Loucy (cell line): ENCODE measurements at regions not wholly inside any gene's neighbourhood (a gene's known extent, or its start where the extent isn't known, plus 50 kb on each side); places are given as distances from the start of the nearest gene placed in this dataset.
A peak's percentile ranks its signal among the peaks of the same experiment; 100 is the strongest.

Source experiments
- H2AFZ ChIP-seq: fragments of 200-600 bp; sonication (generic); 2 replicates; pipeline ENCODE4 v1.6.0; 2016; ENCODE audit warnings: antibody characterized with exemption, mild to moderate bottlenecking, low read length, moderate library complexity
- H3F3A ChIP-seq: fragments of 200-600 bp; 2 replicates; pipeline ENCODE4 v1.6.0; 2016; ENCODE audit warnings: antibody characterized with exemption, low read depth, mild to moderate bottlenecking
- H3K27me3 ChIP-seq: fragments of 200-600 bp; sonication (generic); 2 replicates; pipeline ENCODE4 v1.6.1; 2014; ENCODE audit warnings: low read length, mild to moderate bottlenecking; ENCODE audit not compliant: insufficient read depth, poor library complexity, severe bottlenecking
- H3K36me3 ChIP-seq: fragments of 200-600 bp; sonication (generic); 2 replicates; pipeline ENCODE4 v1.6.1; 2016; ENCODE audit warnings: low read length; ENCODE audit not compliant: insufficient read depth
- H3K4me1 ChIP-seq: fragments of 200-600 bp; sonication (generic); 2 replicates; pipeline ENCODE4 v1.5.1; 2014; ENCODE audit warnings: low read length, mild to moderate bottlenecking; ENCODE audit not compliant: insufficient read depth, poor library complexity, severe bottlenecking
- H3K4me2 ChIP-seq: fragments of 200-600 bp; sonication (generic); 2 replicates; pipeline ENCODE4 v1.6.0; 2014; ENCODE audit warnings: antibody characterized with exemption, low read length, low read depth, mild to moderate bottlenecking; ENCODE audit not compliant: poor library complexity, severe bottlenecking
- H3K4me3 ChIP-seq: fragments of 200-600 bp; sonication (generic); 2 replicates; pipeline ENCODE4 v1.5.1; 2014; ENCODE audit warnings: low read length, mild to moderate bottlenecking, mixed read lengths; ENCODE audit not compliant: poor library complexity, severe bottlenecking
- H3K79me2 ChIP-seq: fragments of 200-600 bp; sonication (generic); 2 replicates; pipeline ENCODE4 v1.6.1; 2014; ENCODE audit warnings: low read length; ENCODE audit not compliant: insufficient read depth
- H3K9ac ChIP-seq: fragments of 200-600 bp; sonication (generic); 2 replicates; pipeline ENCODE4 v1.6.0; 2014; ENCODE audit warnings: mild to moderate bottlenecking, low read depth, low read length, moderate library complexity; ENCODE audit not compliant: poor library complexity, severe bottlenecking
- H3K9me2 ChIP-seq: fragments of 200-600 bp; sonication (generic); replicated peaks from 2 replicates; pipeline ENCODE4 v1.6.1; 2016; ENCODE audit warnings: low read depth, low read length, mixed read lengths
- H3K9me3 ChIP-seq: fragments of 200-600 bp; sonication (generic); 2 replicates; pipeline ENCODE4 v1.6.1; 2014; ENCODE audit warnings: mild to moderate bottlenecking, antibody characterized with exemption, low read length, low read depth; ENCODE audit not compliant: insufficient read depth
- H4K20me1 ChIP-seq: fragments of 200-600 bp; sonication (generic); 2 replicates; pipeline ENCODE4 v1.6.0; 2014; ENCODE audit warnings: antibody characterized with exemption, low read length, mild to moderate bottlenecking; ENCODE audit not compliant: insufficient read depth, poor library complexity, severe bottlenecking
- EZH2phosphoT487 ChIP-seq: fragments of 200-600 bp; IDR thresholded peaks from 2 replicates; pipeline ENCODE4 v1.6.1; 2018; ENCODE audit warnings: antibody characterized with exemption, mild to moderate bottlenecking, moderate library complexity, borderline replicate concordance
- TF ChIP-seq, protein P1 (sequence below): fragments of 200-600 bp; sonication (generic); conservative IDR thresholded peaks from 2 replicates; pipeline ENCODE4 v1.5.1; 2014; ENCODE audit warnings: mild to moderate bottlenecking, antibody characterized with exemption, low read length

GRCh38 chr17:73703192-73703591 is 58.9 kb upstream of the SDK2 start:
- H3K4me3 ChIP-seq = no peak overlapping the region
- no peaks in the 10 kb centered on the region for H3K79me2 ChIP-seq
- no peaks in the 10 kb centered on the region for H3K9me2 ChIP-seq
- no peak overlapping the region for H2AFZ ChIP-seq
- no peak for TF ChIP-seq EZH2phosphoT487
- TF ChIP-seq, protein P1, sequence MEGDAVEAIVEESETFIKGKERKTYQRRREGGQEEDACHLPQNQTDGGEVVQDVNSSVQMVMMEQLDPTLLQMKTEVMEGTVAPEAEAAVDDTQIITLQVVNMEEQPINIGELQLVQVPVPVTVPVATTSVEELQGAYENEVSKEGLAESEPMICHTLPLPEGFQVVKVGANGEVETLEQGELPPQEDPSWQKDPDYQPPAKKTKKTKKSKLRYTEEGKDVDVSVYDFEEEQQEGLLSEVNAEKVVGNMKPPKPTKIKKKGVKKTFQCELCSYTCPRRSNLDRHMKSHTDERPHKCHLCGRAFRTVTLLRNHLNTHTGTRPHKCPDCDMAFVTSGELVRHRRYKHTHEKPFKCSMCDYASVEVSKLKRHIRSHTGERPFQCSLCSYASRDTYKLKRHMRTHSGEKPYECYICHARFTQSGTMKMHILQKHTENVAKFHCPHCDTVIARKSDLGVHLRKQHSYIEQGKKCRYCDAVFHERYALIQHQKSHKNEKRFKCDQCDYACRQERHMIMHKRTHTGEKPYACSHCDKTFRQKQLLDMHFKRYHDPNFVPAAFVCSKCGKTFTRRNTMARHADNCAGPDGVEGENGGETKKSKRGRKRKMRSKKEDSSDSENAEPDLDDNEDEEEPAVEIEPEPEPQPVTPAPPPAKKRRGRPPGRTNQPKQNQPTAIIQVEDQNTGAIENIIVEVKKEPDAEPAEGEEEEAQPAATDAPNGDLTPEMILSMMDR = no peak
- H3K9me3 ChIP-seq = no peaks in the 10 kb centered on the region
- H3K4me1 ChIP-seq = peaks cover 21% of the 10 kb centered on the region
- no peaks in the 10 kb centered on the region for H3F3A ChIP-seq
- H3K9ac ChIP-seq = no peak overlapping the region
- no peak overlapping the region for H3K4me2 ChIP-seq
- no peaks in the 10 kb centered on the region for H3K36me3 ChIP-seq
- no peaks in the 10 kb centered on the region for H4K20me1 ChIP-seq
- no peaks in the 10 kb centered on the region for H3K27me3 ChIP-seq

DNA sequence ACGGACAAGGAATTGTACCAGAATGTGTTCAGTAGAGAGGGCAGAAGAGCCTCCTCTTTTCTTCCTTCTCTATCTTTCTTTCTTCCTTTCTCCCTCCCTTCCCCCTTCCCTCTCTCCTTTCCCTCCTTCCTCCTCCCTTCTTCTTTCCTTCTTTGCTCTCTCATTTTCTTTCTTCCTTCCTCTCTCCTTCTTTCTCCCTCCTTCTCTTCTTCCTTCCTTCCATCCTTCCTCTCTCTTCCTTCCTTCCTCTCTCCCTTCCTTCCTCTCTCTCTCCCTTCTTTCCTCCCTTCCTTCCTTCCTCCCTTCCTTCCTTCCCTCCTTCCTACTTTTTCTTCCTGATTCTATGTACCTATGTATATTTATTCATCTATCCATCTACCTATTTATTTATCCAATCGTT is 59.7 kb upstream of the SDK2 start:
- H3K27me3 ChIP-seq = no peaks in the 10 kb centered on the region
- H3K36me3 ChIP-seq = no peaks in the 10 kb centered on the region
- no peak overlapping the region for H3K4me3 ChIP-seq
- H3K9me3 ChIP-seq = no peaks in the 10 kb centered on the region
- peak overlapping the region; percentile 17 for H3K4me2 ChIP-seq
- no peaks in the 10 kb centered on the region for H3K9me2 ChIP-seq
- no peak overlapping the region for H3K9ac ChIP-seq
- no peaks in the 10 kb centered on the region for H3F3A ChIP-seq
- no peaks in the 10 kb centered on the region for H3K79me2 ChIP-seq
- no peak for TF ChIP-seq EZH2phosphoT487
- TF ChIP-seq, protein P1 = no peak
- peaks cover 21% of the 10 kb centered on the region for H3K4me1 ChIP-seq
- no peak overlapping the region for H2AFZ ChIP-seq
- no peaks in the 10 kb centered on the region for H4K20me1 ChIP-seq

GRCh38 chr17:73705594-73705993 is 61.3 kb upstream of the SDK2 start:
- H3K9ac ChIP-seq = no peak overlapping the region
- no peaks in the 10 kb centered on the region for H3K9me3 ChIP-seq
- H3K4me1 ChIP-seq = peaks cover 25% of the 10 kb centered on the region
- H3K79me2 ChIP-seq = no peaks in the 10 kb centered on the region
- H4K20me1 ChIP-seq = no peaks in the 10 kb centered on the region
- H3K27me3 ChIP-seq = no peaks in the 10 kb centered on the region
- no peaks in the 10 kb centered on the region for H3K9me2 ChIP-seq
- no peaks in the 10 kb centered on the region for H3K36me3 ChIP-seq
- TF ChIP-seq EZH2phosphoT487 = no peak
- TF ChIP-seq, protein P1 = no peak
- H3K4me2 ChIP-seq = no peak overlapping the region
- H2AFZ ChIP-seq = no peak overlapping the region
- H3F3A ChIP-seq = no peaks in the 10 kb centered on the region
- H3K4me3 ChIP-seq = no peak overlapping the region
